Pancreas (tissue), 10 donors: ENCODE measurements at regions not wholly inside any gene's neighbourhood (a gene's known extent, or its start where the extent isn't known, plus 50 kb on each side); places are given as distances from the start of the nearest gene placed in this dataset.

Experiments used
- ATAC-seq, 4 donors: fragments of 200-7000 bp; cut with Tn5 transposase; one replicate each; pipeline versions ENCODE4 v1.8.0 to v1.9.1; 2020; ENCODE audit warnings: mild to moderate bottlenecking in 4 of 4, moderate library complexity in 4 of 4
- DNase-seq, 6 donors: peaks; one replicate each; pipeline ENCODE4 v3.0.0-alpha.2; 2020
- FAIRE-seq: peaks from 2 replicates; lab custom pipeline; 2012; peaks lifted over from hg19 to GRCh38; lab: Jason Lieb, UNC
- H3K27ac ChIP-seq, 4 donors: fragments of 200-600 bp; sonication (generic); 1 replicate in 3 of 4; 2 replicates in 1 of 4; pipeline versions ENCODE4 v1.5.0 to v1.8.0; 2020
- H3K27me3 ChIP-seq, 4 donors: fragments of 200-600 bp; one replicate each; pipeline ENCODE4 v1.8.0; 2021
- H3K36me3 ChIP-seq, 3 donors: fragments of 200-600 bp; sonication (generic) in 1 of 3; one replicate each; pipeline versions ENCODE4 v1.5.0 to v1.8.0; 2020 to 2021
- H3K4me1 ChIP-seq, 3 donors: fragments of 200-600 bp; one replicate each; pipeline ENCODE4 v1.8.0; 2021
- H3K4me3 ChIP-seq, 4 donors: fragments of 200-600 bp; sonication (generic) in 2 of 4; one replicate each; pipeline versions ENCODE4 v1.5.0 to v1.8.0; 2020 to 2021
- H3K9me3 ChIP-seq, 4 donors: fragments of 200-600 bp; one replicate each; pipeline ENCODE4 v1.8.0; 2021
- WGBS, 2 donors: extraction: QIAGEN DNeasy Blood & Tissue Kit; methylation state at CpG; one replicate each; pipeline ENCODE4 v1.1.7; 2013; 5-methylcytosine and 5-hydroxymethylcytosine counted together
- intact Hi-C, 3 donors: fragments of 100-400 bp; cut with DNase I; formaldehyde crosslinking; loops; one replicate each; pipeline versions ENCODE4 v1.11.1 to v1.14.2; 2022
- TF ChIP-seq, protein P1 (sequence below), 4 donors: fragments of 200-600 bp; sonication (generic) in 3 of 4; IDR thresholded peaks; one replicate each; pipeline versions ENCODE4 v1.5.0 to v1.8.0; 2021; ENCODE audit warnings: antibody characterized with exemption in 4 of 4
- donor health status: healthy with polysubstance abuse.
- donor health status: DM: no; HTN: no; CAD: no; lungs with moderate emphysema.
- donor health status: DM: no; HTN: no; CAD: no.
- donor health status: control.
- donor health status: control.
- donor health status: Bipolar disorder and iron deficiency.
- donor health status: DM: yes; HTN: yes; CAD: no.
- donor health status: DM: no; HTN: no; CAD: no.
- donor health status: DM: no; HTN: no; CAD: no.
- donor health status: DM: yes; HTN: yes; CAD: no.

DNA sequence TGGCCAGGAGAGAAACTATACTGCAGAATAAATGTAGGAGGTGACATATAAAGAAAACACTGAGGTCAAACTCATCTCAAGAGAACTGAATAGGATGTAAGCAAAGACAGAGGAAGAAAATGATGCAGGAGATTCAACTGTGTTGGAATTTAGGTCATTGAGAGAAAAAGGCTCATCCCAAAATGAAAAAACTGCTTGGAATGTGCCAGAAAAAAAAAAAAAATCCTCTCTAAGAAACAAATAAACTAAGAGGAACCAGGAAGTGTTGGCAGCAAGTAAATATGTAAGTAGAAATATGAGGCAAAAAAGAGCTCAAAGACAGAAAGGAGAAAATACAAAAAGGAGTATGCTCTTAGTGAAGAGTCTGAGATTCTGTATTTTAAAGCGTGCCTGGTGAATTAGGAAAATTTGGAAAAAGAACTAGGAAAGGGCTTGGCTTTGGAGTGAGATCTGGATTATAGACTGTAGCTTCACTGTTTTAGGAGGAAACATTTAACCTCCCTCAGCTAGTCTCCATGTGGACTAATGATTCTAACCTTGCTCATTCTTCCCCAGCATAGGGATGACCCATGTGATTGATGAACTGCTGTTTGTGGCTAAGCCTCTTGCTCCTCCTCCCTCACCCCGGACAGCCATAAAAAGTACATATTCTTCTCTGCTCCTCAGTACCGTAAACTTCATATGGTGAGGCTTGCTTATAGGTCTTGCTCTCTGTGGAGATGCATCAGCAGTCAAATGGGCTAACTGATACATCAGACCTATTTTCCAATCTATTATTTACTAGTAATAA lies 185.6 kb upstream of the POU5F2 start:
- H3K27me3 ChIP-seq: no peaks in the 10 kb centered on the region
- intact Hi-C loops: no loop called here
- H3K9me3 ChIP-seq: no peaks in the 10 kb centered on the region
- H3K36me3 ChIP-seq: no peaks in the 10 kb centered on the region
- DNase-seq (no peak), ATAC-seq (no peak), FAIRE-seq (no peak)
- no peak overlapping the region for H3K4me3 ChIP-seq
- no peak overlapping the region for H3K27ac ChIP-seq
- no peaks in the 10 kb centered on the region for H3K4me1 ChIP-seq
- 89 to 92% methylated on average over 3 of the region's 3 CpGs for WGBS, 2 donors
- TF ChIP-seq, protein P1, sequence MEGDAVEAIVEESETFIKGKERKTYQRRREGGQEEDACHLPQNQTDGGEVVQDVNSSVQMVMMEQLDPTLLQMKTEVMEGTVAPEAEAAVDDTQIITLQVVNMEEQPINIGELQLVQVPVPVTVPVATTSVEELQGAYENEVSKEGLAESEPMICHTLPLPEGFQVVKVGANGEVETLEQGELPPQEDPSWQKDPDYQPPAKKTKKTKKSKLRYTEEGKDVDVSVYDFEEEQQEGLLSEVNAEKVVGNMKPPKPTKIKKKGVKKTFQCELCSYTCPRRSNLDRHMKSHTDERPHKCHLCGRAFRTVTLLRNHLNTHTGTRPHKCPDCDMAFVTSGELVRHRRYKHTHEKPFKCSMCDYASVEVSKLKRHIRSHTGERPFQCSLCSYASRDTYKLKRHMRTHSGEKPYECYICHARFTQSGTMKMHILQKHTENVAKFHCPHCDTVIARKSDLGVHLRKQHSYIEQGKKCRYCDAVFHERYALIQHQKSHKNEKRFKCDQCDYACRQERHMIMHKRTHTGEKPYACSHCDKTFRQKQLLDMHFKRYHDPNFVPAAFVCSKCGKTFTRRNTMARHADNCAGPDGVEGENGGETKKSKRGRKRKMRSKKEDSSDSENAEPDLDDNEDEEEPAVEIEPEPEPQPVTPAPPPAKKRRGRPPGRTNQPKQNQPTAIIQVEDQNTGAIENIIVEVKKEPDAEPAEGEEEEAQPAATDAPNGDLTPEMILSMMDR (IDR thresholded peaks at IDR 0.05): no peak

DNA sequence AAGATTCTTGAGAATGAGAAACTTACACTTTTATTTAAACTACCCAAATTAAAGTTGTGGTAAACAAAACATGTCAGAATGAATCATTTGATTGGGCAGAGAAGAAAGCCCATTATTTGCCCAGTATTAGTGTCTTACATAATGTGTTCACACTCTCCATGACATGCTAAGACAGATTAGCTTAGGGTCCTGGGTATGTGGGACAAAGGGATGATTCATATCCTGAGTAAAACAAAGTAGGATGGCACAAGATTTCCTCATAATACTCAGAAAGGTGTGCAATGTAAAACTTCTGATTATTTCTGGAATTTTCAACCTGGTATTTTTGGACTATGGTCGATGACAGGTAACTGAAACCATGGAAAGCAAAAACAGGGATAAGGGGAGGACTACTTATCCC lies 183.9 kb upstream of the POU5F2 start:
- Histone ChIP-seq H3K27me3 (no peaks in the 10 kb centered on the region), H3K9me3 (no peaks in the 10 kb centered on the region), H3K4me3 (no peak overlapping the region), H3K4me1 (no peaks in the 10 kb centered on the region), H3K27ac (no peak overlapping the region), H3K36me3 (no peaks in the 10 kb centered on the region)
- ATAC-seq (no peak), DNase-seq (no peak), FAIRE-seq (peak; percentile 72)
- TF ChIP-seq, protein P1 (IDR thresholded peaks at IDR 0.05): no peak
- WGBS, 2 donors: 94 to 100% methylated on average over 1 of the region's 1 CpG
- intact Hi-C loops: no loop called here

DNA sequence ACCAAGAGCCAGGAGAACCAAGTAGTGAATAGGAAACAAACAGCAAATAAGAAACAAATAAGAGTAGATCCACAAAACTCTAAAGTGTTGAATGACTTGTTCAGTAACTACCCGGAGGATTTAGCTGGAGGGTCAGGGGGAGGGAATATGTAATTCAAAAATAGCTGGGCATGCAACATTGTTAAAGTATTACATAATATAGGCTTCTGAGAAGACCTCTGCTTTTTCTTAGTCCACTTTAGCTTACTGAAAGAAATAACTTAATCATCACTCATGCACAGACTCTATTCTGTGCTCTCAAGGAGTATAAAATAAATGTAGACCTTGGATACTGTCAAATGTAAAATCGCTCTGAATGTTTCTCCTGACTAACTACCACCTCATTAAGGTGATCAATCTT lies 183.2 kb upstream of the POU5F2 start:
- Histone ChIP-seq H3K4me3 (no peak overlapping the region), H3K9me3 (no peaks in the 10 kb centered on the region), H3K4me1 (no peaks in the 10 kb centered on the region), H3K36me3 (no peaks in the 10 kb centered on the region), H3K27me3 (no peaks in the 10 kb centered on the region), H3K27ac (no peak overlapping the region)
- no peak for FAIRE-seq
- ATAC-seq: no peak
- WGBS, 2 donors: 90 to 92% methylated on average over 2 of the region's 2 CpGs
- intact Hi-C loops: no loop called here
- TF ChIP-seq, protein P1 (IDR thresholded peaks at IDR 0.05): no peak
- no peak for DNase-seq

GRCh38 chr5:93922551-93922950 lies 181.2 kb upstream of the POU5F2 start:
- intact Hi-C loops: no loop called here

DNA sequence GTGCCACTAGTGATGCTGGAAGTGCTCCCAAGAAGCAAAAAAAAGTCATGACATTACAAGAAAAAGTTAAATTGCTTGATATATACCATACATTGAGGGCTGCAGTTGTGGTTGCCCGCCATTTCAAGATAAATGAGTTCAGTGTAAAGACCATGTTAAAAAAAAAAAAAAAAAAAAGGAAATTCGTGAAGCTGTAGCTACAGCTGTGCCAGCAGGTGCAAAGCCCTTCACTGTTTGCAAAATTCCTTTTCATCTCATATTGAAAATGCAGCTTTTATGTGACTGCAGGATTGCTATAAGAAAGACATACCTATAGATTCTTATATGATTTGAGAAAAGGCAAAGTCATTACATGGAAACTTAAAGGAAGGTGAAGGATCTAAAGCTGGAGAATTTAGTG lies 179.6 kb upstream of the POU5F2 start:
- no peak overlapping the region for H3K4me3 ChIP-seq
- DNase-seq: no peak
- 81 to 91% methylated on average over 2 of the region's 2 CpGs for WGBS, 2 donors
- no peak overlapping the region for H3K27ac ChIP-seq
- no peaks in the 10 kb centered on the region for H3K9me3 ChIP-seq
- intact Hi-C loops: no loop called here
- no peaks in the 10 kb centered on the region for H3K4me1 ChIP-seq
- no peaks in the 10 kb centered on the region for H3K36me3 ChIP-seq
- TF ChIP-seq, protein P1 (IDR thresholded peaks at IDR 0.05): no peak
- ATAC-seq: no peak
- H3K27me3 ChIP-seq: no peaks in the 10 kb centered on the region
- FAIRE-seq: no peak

More at GRCh38 chr5:93922551-93922950, 181.2 kb upstream of the POU5F2 start:
- ATAC-seq (no peak), DNase-seq (no peak), FAIRE-seq (no peak)
- H3K4me3 ChIP-seq: no peak overlapping the region
- 88 to 91% methylated on average over 4 of the region's 5 CpGs for WGBS, 2 donors
- H3K27ac ChIP-seq: no peak overlapping the region
- no peaks in the 10 kb centered on the region for H3K36me3 ChIP-seq
- no peaks in the 10 kb centered on the region for H3K27me3 ChIP-seq
- no peaks in the 10 kb centered on the region for H3K9me3 ChIP-seq
- no peaks in the 10 kb centered on the region for H3K4me1 ChIP-seq
- TF ChIP-seq, protein P1 (IDR thresholded peaks at IDR 0.05): no peak
